Medulla oblongata (tissue), 1 donor: ENCODE measurements at regions not wholly inside any gene's neighbourhood (a gene's known extent, or its start where the extent isn't known, plus 50 kb on each side); places are given as distances from the start of the nearest gene placed in this dataset.

Source experiments
- DNase-seq: peaks from one replicate; pipeline ENCODE4 v3.0.0-alpha.2; 2015; ENCODE audit errors: extremely low spot score

DNA sequence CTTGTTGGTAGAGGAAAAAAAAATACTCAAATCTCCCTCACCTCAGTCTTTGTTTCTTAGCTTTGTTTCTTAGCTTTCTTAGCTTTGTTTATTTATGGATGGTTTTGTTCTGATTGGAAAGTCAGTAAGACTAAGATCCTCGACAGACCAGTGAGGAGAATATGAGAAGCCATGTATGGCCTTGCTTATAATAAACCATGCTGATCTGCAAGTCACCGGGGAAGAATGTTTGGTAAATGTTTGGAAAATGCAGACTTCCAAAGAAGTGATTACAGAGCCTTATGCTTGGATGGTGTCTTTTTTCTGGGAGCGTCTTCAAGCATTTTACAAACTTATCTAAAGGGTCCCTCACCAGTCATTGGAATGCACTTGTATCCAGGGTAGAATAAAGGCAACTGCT, 90.1 kb upstream of the NOCT start:
- no peak for DNase-seq

DNA sequence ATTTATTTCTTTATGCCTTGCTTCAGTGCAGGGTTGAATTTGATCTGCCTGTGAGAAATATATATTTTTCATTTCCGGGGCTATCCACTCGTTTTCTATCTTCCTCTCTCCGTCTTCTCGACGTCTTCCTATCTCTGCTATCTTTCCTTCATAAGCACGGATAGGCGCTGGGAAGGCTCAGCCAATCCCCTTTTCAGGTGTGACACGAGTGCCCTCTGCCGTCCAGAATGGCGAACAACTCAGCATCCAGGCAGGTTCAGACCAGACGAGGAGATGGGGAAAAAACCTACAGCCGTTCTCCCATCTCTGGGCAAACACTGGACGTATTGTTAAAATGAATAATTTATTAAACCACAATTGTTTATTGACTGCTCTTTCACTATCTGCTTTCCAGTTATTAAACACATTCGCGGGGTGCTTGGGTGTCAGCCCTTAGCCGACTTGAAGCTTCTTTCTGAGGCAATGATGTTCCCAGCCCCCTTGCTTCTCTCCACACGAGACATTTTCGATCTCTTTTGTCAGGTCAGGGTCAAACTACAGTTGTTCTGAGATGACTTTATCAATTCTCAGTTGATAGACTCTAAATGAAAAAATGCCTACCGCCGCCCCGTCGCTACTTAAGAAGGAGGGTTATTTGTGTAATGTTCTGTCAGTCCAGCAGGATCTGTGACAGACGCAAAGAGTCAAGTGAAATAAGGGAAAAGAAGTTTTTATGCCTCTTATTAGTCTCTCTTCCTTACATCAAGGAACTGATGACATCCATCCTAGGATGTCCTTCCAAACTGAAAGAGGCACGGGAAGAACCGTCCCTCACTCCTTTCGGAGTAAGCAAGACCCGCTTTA, 96.3 kb upstream of the NOCT start:
- DNase-seq, result peak; percentile 92

DNA sequence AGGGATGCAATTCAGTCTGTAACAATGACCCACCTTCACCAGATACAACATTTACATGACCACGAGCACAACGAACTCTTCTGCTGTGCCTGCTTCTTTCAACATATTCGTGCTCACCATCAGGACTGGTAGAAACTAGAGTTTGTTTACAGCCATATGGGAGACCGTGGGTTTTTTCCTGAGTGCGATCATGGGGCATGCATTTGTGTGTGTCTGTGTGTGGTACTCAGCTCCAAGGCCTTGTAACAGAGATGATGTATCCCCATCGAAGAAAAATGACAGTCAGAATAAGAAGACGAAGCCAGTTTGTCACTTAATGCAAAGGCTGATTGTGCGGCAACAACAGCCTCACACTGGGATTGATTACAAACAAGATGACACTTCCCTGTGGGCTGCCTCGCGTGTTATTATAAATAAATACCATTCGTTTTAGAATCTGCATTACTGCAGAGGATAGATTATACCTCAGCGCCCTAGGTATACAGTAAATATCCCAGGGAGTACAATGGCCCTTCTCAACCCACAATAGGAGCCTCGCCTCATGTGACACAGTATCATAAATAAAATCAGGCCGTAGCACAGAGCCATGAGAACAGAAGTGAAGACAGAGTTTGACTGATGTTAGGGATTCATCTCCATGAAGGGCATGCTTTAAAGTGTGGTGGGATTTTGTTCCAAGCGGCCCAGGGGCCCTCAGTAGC, 97.3 kb upstream of the NOCT start:
- no peak for DNase-seq

DNA sequence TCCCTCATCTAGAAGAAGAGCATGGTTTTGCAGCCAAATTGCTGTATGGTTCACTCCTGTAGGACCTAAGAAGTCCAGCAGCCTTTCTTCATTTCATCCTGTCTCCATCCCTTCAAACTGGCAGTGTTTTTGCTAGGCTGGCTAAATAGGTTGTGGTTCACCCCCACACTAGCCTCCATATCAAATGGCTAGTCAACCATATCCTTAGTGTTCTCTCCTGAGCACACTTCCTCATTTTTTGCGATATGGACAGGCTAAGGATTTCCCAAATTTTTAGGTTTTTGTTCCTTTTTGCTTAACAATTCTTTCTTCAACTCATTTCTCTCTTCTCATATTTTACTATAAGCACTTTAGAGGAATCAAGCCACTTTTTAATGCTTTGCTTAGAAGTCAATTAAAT, 98.8 kb upstream of the NOCT start:
- DNase-seq, result no peak

DNA sequence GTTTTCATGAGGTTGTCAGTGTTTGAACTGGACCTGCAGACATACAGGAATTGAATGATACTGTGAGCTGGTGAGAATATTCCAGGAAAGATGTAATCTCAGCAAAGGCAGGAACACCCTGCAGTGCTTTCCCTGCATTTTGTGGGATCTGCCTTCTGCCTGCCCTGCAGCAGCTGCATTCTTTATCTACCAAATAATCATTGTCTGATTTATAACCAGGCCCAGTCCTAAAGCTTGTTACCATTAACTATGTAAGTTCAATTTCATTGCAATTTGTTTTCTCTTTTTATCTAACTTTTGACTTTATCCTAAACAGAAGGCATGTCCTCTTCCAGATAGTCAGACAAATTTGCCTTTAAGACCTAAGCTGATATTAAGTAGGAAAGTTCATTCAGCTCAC, 99.8 kb upstream of the NOCT start:
- no peak for DNase-seq

DNA sequence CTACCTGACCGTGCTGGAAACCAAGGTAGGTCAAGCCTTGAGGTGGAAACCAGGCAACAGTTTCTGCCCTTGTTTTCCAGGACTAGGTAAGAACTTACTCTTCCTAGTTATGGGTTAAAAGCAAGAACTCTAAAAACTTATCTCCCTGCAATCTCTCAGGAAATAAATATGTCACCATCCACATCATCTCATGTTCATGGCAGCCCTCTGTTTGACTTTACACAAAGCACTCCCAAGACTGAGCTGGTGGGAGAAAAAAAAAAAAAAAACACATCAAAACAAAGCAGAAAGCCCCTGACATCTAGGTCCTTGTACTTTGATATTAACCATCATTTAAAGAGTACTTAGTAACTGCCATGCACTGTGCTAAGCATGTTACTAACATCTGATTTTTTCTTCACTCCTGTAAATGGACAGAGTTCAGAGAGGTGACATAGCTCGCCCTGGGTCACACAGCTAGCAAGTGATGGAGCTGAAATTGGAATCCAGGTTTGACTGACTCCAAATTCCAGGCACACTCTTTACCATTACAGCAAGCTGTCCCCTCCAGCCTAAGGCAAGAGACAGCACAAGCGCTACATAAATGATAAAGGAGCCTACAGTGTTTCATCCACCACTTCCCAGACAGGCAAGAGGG, 102.8 kb upstream of the NOCT start:
- no peak for DNase-seq

DNA sequence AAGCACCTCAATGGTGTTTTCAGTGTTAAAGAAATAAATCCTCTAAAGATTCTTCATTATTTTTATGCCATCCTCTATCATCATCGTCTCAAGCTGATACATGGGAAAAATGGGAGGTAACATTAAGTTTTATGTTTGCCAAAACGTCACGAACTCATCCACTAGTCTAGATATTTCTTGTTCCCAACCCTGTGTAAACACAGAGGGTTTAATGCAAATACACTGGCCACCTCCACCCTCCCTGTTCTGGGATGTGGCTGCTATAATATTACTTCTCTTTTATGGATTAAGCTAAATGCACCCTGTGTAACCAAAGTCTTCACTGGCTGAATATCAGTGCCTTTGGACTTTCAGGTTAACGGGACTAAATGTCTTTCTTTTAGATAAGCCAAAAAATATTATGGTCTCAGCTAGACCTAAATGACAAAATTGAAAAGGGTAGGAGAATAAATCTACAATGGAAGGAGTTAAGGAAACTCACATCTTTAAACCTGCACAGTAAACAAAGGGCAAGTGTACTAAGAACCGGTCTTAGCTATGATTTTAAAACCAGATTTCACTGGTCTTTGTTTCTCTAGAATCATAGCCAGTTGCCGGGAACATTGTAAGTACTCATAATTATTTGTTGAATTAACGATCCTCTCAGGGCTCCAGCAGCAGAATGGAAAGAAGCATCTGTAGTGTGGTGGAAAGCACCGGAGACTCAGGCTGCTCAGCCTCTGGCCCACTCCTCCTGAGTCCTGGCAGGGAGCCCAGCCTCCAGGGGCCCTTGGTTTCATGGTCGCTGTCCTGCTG, 103.5 kb upstream of the NOCT start:
- no peak for DNase-seq

DNA sequence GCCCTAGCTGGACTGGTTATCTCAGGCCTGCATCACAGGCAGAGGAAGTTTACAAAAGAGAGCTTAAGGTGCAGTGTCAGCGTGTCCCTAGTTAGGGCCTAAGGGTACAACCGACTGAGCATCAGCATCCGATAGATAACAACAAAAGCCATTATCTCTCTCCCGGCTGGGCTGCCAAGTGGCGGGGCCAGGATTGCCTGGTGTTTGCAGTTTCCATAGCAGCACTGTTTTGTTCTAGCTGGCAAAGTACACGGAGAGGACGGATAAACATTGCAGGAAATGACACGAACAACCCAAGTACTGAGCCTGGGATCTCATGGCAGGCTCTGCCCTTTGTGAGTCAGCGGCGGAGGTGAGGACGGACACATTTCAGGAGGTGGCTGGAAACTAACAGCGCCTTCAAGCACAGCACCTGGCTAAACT, 104.7 kb upstream of the NOCT start:
- DNase-seq, result peak; percentile 83

DNA sequence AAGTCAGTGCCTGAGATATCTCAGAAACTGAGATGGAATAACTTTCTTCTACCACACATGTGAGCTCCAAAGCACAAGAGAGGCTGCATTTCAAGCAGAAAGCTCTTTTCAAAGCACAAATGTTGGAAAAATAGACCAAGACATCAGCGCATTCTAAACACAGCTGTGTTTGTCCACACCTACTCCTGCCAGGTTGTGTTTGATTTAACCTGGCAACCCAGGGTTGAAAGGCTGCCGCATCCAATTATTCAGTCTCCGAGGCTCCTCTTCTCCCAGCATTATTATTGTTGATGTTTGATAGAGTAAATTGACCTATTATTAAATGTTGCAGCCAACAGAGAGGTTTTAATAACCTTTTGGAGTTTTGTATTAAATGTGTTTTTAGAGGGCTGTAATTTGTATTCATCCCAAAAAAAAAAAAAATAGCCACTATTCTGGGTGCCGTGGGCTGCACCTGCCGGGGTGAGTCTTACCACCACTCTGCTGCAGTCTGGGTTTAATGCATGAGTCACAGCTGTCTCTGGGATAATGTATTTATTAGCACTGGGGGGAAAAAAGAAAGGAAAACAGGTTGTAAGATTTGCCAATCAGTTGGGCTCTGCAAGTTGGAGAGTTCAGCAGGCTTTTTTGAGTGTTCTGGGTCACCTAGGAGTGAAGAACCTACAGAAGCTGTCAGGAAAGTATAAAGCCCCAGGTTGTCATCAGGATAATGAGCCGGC, 105.2 kb upstream of the NOCT start:
- DNase-seq, result no peak

DNA sequence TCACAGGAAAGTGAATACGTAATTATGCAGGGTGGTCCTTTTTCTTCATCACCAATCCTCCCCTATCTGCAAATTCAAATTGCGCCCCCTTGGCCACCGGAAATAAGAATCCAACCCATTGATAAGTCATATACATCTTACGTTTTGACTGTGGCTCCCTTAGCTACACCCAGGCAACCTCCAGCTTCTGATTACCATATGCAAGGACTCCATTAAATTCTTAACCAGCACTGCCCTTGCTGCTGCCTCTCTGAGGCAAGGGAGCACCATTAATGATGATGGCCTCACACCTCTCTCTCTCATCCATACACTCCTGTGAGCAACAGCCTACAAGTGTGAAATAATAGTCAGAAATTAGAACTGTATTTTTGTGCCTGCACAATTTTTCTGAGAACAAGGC, 106.0 kb upstream of the NOCT start:
- DNase-seq, result no peak

DNA sequence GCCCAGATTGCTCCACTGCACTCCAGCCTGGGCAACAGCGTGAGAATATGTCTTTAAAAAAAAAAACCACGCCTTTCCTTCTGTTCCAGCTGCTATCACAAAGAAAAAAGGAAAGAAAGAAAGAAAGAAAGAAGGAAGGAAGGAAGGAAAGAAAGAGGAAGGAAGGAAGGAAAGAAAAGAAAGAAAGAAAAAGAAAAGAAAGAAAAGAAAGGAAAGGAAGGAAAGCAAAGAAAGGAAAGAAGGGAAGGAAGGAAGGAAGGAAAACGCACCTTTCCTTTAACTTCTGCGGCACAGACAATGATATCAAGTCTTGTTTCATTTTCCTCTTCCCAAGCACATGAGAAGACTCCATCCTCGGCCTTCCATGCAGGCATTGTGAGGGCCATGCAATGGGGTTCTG, 107.4 kb upstream of the NOCT start:
- no peak for DNase-seq

DNA sequence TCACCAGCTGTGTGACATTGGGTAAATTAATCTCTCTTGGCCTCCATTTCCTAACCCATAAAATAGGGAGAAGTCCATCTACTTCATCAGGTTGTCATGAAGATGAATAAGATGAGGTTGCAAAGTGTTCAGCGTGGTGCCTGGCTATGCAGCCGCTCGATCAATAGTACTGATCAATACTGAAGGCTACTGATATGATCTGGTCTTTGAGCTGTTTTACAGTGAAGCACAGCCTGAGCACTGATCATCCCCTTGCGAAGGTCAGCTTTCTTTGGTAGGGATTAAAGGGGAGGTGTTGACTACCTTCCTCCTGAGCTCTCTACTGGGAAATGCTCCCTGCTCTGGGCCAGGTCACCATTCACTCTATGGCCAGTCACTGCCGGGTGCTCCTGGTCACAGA, 108.4 kb upstream of the NOCT start:
- DNase-seq, result no peak

DNA sequence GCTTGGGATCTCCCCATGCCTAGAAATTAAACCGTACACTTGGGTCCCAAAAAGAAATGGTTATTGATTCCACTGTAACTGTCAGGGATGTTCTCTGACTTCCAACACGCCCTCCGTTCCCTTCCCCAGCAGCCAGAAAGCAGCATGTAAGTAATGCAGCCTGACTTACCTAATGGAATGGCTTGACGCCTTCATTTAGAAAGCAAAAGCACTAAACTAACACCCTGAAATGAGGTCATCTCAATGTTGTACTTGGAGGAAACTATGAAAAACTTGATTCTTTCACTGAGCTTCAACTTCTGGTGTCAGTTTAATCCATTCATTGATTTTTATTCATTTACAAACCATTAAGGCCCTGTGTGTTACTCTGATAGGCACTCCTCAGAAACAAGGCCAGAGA, 110.8 kb upstream of the NOCT start:
- DNase-seq, result no peak

DNA sequence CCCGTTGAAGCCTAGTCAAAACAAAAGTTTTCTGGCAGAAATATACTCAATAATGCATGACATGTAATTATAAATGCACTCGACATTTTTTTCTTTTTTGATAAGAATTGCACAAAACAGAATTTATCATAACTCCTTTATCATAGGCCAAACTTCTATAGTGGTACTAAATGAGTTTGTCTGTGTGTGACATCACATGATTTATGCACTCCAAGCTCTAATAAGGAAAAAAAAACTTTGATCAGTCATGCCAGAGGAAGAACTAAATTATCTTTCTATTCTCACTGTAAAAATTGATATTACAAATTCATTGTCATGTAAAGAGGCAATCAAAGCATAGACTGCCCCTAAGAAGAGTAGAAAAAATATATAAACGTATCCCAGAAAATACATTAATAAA, 112.4 kb upstream of the NOCT start:
- DNase-seq, result no peak

DNA sequence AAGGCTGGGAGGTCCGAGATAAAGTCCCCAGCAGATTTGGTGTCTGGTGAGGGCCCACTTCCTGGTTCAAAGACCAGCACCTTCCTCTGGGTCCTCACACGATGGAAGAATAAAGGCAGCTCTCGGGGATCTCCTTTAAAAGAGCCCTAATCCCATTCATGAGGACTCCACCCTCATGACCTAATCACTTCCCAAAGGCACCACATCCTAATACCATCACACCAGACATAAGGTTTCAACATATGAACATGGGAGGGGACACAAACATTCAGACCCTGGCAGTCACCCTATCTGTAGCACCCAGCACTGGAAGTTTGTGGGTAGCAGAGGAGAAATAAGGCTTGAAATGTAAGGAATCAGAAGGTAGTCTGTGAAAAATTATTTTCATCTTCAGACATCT, 112.9 kb upstream of the NOCT start:
- no peak for DNase-seq

DNA sequence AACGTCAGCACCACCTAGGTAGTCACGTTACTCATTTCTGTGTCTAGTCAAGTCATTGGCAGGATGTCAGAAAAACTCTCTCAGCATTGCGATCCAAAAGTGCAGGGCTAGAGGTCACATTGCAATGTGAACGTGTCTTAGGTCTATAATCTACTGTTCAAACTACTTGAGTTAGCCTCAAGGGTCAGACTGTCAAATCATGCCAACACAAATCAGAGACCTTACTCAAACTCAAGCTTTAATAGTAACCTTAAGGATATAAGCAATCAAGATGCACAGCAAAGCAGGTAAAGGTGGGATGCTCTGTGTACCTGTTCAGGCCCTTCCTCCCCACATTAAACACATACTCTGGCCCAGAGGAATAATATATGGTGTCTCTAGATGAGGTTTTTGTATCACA, 114.4 kb upstream of the NOCT start:
- no peak for DNase-seq

DNA sequence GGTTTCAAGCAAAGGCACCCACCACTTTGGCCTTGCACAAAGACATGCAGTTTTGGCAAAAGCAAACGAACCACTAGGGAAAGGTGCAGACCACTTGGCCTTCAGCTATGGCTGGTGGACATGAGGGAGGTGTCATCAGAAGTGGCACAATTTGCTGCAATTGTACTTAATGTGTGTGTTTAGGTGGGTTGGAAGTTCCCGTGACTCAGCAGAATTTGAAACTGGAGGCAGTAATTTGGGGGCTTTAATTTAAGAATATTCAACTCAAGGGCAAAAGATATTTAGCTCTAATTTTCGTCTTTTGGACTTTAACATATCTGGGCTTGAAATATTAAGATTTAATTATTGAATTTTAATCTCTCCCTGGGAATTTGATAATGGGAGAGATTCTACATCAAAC, 115.6 kb upstream of the NOCT start:
- no peak for DNase-seq

DNA sequence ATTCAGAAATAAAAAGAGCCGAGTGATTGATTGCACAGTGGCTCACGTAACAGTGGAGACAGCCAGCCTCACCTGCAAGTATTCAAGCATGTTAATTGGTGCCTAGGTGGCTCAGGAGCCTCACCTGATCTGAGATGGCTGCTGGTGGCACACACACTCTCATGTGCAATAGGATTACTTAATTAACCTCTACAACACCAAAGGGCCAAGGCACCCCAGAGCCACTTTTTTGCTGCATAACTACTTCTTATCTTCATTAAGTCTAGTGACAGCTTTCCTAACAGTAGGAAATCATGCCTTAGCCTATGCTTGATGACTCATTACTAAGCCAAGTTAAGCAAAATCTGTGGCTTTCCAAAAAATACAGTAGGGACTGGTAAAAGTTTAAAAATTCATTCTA, 117.3 kb upstream of the NOCT start:
- no peak for DNase-seq

DNA sequence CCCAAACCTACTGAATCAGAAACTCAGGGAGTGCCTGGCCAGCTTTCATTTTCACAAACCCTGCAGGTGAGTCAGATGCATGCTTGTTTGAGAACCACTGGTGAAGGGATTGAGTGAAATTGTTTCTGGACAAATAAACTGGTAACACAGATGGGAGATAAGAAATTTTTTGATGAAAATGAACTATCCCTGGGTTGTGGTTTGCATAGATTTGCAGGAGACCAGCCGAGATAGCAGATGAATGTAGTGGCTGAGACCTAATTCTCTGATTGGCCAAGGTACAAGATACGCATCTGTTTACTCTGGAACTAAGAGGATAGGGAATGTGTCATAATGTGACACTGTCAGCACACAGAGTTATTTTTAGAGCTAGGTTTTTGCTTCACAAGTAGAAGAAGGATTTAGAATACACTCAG, 117.8 kb upstream of the NOCT start:
- no peak for DNase-seq

DNA sequence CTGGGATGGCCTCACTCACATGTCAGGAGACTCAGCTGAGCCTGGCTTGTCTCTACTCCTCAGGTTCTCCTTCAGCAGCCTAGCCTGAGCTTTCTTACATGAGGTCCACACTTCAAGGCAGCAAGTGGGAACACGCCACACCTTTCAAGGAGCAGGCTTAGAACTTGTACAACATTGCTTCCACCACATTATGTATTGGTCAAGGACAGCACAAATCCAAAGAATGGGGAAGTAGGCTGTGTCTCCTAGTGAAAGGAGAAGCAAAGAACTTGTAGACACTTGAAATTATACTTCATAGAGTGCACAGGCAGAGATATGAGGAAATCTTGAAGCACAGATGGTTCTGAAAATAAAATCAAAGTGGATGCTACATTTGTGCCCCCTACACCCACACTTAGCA, 120.9 kb upstream of the NOCT start:
- no peak for DNase-seq

DNA sequence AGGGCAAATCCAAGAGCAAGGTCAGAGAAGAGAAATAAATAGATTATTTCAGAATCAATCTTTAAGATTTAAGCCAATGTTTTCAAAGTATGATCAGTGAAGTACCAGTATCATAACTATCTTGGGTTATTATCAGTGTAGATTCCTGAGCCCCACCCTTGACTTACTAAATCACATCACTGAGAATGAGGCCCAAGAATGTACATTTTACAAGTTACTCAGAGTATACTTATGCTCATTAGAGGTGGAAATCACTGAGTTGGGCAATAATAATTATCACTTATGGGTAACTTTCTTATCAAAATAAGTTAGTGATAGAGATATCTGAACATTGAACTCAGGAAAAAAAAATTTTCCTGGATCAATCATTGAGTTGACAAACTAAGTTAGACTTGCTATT, 121.6 kb upstream of the NOCT start:
- no peak for DNase-seq
